H1 (cell line): ENCODE measurements at regions not wholly inside any gene's neighbourhood (a gene's known extent, or its start where the extent isn't known, plus 50 kb on each side); places are given as distances from the start of the nearest gene placed in this dataset.

Experiments used
- CTCF ChIA-PET: fragments of 300-600 bp; sonication (Branson Sonifier 250); formaldehyde crosslinking; loops from one replicate; lab custom pipeline; 2021; ENCODE audit not compliant: partially characterized antibody; lab: Charles Lee
- POLR2A ChIA-PET: fragments of 300-600 bp; sonication (Branson Sonifier 250); formaldehyde crosslinking; loops from one replicate; lab custom pipeline; 2021; ENCODE audit warnings: inconsistent platforms; ENCODE audit not compliant: partially characterized antibody; lab: Charles Lee
- DNase-seq, 2 experiments: peaks; one replicate each; pipeline versions ENCODE4 v3.0.0 to v3.0.0-alpha.2; 2010 to 2022; ENCODE audit warnings: low spot score in 2 of 2, low read depth in 1 of 2, mixed read lengths in 1 of 2
- FAIRE-seq: peaks from 2 replicates; lab custom pipeline; 2011; peaks lifted over from hg19 to GRCh38; lab: Jason Lieb, UNC
- H2AFZ ChIP-seq: 2 replicates; pipeline ENCODE4 v1.8.1; 2012; ENCODE audit warnings: low read length, inconsistent platforms
- H2AK5ac ChIP-seq: 2 replicates; pipeline ENCODE4 v1.6.1; 2013; ENCODE audit warnings: low read depth, low read length
- H2BK120ac ChIP-seq: replicated peaks from 2 replicates; pipeline ENCODE3; 2013; ENCODE audit warnings: low read depth, low read length, inconsistent platforms
- H2BK12ac ChIP-seq: 2 replicates; pipeline ENCODE4 v1.6.1; 2013; ENCODE audit warnings: low read depth, low read length
- H2BK15ac ChIP-seq: 2 replicates; pipeline ENCODE4 v1.6.1; 2013; ENCODE audit warnings: low read length
- H2BK20ac ChIP-seq: 2 replicates; pipeline ENCODE4 v1.6.1; 2013; ENCODE audit warnings: low read length
- H2BK5ac ChIP-seq: 2 replicates; pipeline ENCODE4 v1.6.1; 2013; ENCODE audit warnings: low read depth, low read length
- H3K14ac ChIP-seq: 2 replicates; pipeline ENCODE4 v1.6.1; 2013; ENCODE audit warnings: inconsistent platforms; ENCODE audit not compliant: insufficient read length
- H3K18ac ChIP-seq: 2 replicates; pipeline ENCODE4 v1.6.1; 2013; ENCODE audit warnings: low read length; ENCODE audit errors: extremely low read depth
- H3K23ac ChIP-seq: 2 replicates; pipeline ENCODE4 v1.6.1; 2013; ENCODE audit warnings: inconsistent platforms; ENCODE audit not compliant: insufficient read length
- H3K23me2 ChIP-seq: 2 replicates; pipeline ENCODE4 v1.6.1; 2013; ENCODE audit warnings: low read depth, low read length
- H3K27ac ChIP-seq: 2 replicates; pipeline ENCODE4 v1.6.1; 2011; ENCODE audit warnings: low read depth, low read length, inconsistent platforms
- H3K27me3 ChIP-seq, 4 experiments: replicated peaks in 1 of 4; 1 replicate in 1 of 4; 2 replicates in 3 of 4; pipeline versions ENCODE4 v1.6.1 to v1.8.1; 2011 to 2013; ENCODE audit warnings: low read length in 3 of 4, mild to moderate bottlenecking in 3 of 4, inconsistent platforms in 2 of 4, mixed read lengths in 2 of 4, moderate library complexity in 1 of 4; ENCODE audit not compliant: control insufficient read depth in 3 of 4, insufficient read depth in 3 of 4; ENCODE audit errors: extremely low read depth in 1 of 4
- H3K36me3 ChIP-seq, 4 experiments: 2 replicates each; pipeline versions ENCODE4 v1.6.1 to v1.8.1; 2011 to 2013; ENCODE audit warnings: mild to moderate bottlenecking in 4 of 4, low read length in 3 of 4, moderate library complexity in 2 of 4, control low read depth in 1 of 4, inconsistent platforms in 1 of 4; ENCODE audit not compliant: insufficient read depth in 4 of 4, control insufficient read depth in 2 of 4
- H3K4ac ChIP-seq: replicated peaks from 2 replicates; pipeline ENCODE3; 2013; ENCODE audit warnings: low read length, low read depth, mixed read lengths, inconsistent platforms; ENCODE audit not compliant: insufficient read length
- H3K4me1 ChIP-seq, 4 experiments: replicated peaks in 1 of 4; 1 replicate in 1 of 4; 2 replicates in 3 of 4; pipeline versions ENCODE4 v1.6.1 to v1.8.1; 2011 to 2013; ENCODE audit warnings: low read length in 3 of 4, inconsistent platforms in 2 of 4, mixed read lengths in 1 of 4; ENCODE audit not compliant: insufficient read depth in 4 of 4, control insufficient read depth in 3 of 4
- H3K4me2 ChIP-seq, 2 experiments: 2 replicates each; pipeline versions ENCODE4 v1.6.1 to v1.8.1; 2011 to 2013; ENCODE audit warnings: low read depth in 2 of 2, low read length in 2 of 2, control low read depth in 1 of 2, inconsistent platforms in 1 of 2, mild to moderate bottlenecking in 1 of 2; ENCODE audit not compliant: insufficient read depth in 1 of 2
- H3K4me3 ChIP-seq, 4 experiments: fragments of 200-600, 300-600 bp in 1 of 4; sonication (generic), shearing (Covaris generic), sonication (Bioruptor Twin) in 1 of 4; 2 replicates each; pipeline versions ENCODE4 v1.5.1 to v1.8.1; 2011 to 2016; ENCODE audit warnings: low read length in 4 of 4, low read depth in 3 of 4, control low read depth in 2 of 4, inconsistent platforms in 2 of 4, mild to moderate bottlenecking in 2 of 4, mixed read lengths in 1 of 4, moderate library complexity in 1 of 4; ENCODE audit not compliant: insufficient read depth in 2 of 4; ENCODE audit errors: extremely low read depth in 1 of 4
- H3K56ac ChIP-seq: replicated peaks from 2 replicates; pipeline ENCODE3; 2013; ENCODE audit warnings: low read depth, mild to moderate bottlenecking, mixed read lengths, low read length, inconsistent platforms; ENCODE audit not compliant: insufficient read length
- H3K79me1 ChIP-seq: 2 replicates; pipeline ENCODE4 v1.6.1; 2013; ENCODE audit warnings: low read depth, low read length, control low read depth
- H3K79me2 ChIP-seq, 2 experiments: 2 replicates each; pipeline versions ENCODE4 v1.6.1 to v1.8.1; 2012 to 2013; ENCODE audit warnings: low read length in 2 of 2, mild to moderate bottlenecking in 2 of 2, inconsistent platforms in 1 of 2; ENCODE audit not compliant: insufficient read depth in 2 of 2, control insufficient read depth in 1 of 2
- H3K9ac ChIP-seq, 4 experiments: replicated peaks in 1 of 4; 1 replicate in 1 of 4; 2 replicates in 3 of 4; pipeline versions ENCODE4 v1.6.1 to v1.8.1; 2011 to 2013; ENCODE audit warnings: low read depth in 3 of 4, low read length in 3 of 4, control low read depth in 2 of 4, mild to moderate bottlenecking in 2 of 4, moderate library complexity in 2 of 4, inconsistent platforms in 1 of 4; ENCODE audit errors: extremely low read depth in 1 of 4
- H3K9me3 ChIP-seq, 2 experiments: 2 replicates each; pipeline versions ENCODE4 v1.6.1 to v1.8.1; 2012 to 2013; ENCODE audit warnings: mild to moderate bottlenecking in 2 of 2, moderate library complexity in 2 of 2, control low read depth in 1 of 2, inconsistent platforms in 1 of 2, low read depth in 1 of 2, low read length in 1 of 2, mixed read lengths in 1 of 2; ENCODE audit not compliant: insufficient read depth in 2 of 2
- H4K20me1 ChIP-seq, 2 experiments: replicated peaks in 1 of 2; 2 replicates each; pipeline versions ENCODE3 to v1.8.1; 2011 to 2013; ENCODE audit warnings: inconsistent platforms in 2 of 2, low read length in 2 of 2, mild to moderate bottlenecking in 1 of 2; ENCODE audit not compliant: insufficient read depth in 2 of 2, control insufficient read depth in 1 of 2
- H4K5ac ChIP-seq: 2 replicates; pipeline ENCODE4 v1.6.1; 2013; ENCODE audit warnings: low read length, low read depth, mixed read lengths, inconsistent platforms; ENCODE audit not compliant: insufficient read length
- H4K8ac ChIP-seq: 2 replicates; pipeline ENCODE4 v1.8.0; 2013; ENCODE audit warnings: mild to moderate bottlenecking, moderate library complexity, low read length, inconsistent platforms; ENCODE audit not compliant: insufficient read depth; ENCODE audit errors: extremely low read depth
- H4K91ac ChIP-seq: replicated peaks from 2 replicates; pipeline ENCODE3; 2013; ENCODE audit warnings: low read length, mixed read lengths, inconsistent platforms; ENCODE audit not compliant: insufficient read length
- JUND ChIP-seq: IDR thresholded peaks from 2 replicates; pipeline ENCODE4 v1.6.1; 2011; ENCODE audit warnings: mild to moderate bottlenecking, improper control_type of control experiment, low read length
- WGBS, 2 experiments: shearing (Covaris generic) in 1 of 2; methylation state at CpG; one replicate each; pipeline versions ENCODE4 v1.1.6 to v1.1.7; 2013 to 2015; ENCODE audit warnings: low lambda C conversion rate in 2 of 2, mixed read lengths in 2 of 2, inconsistent platforms in 1 of 2, low coverage in 1 of 2, missing lambda C conversion rate in 1 of 2; ENCODE audit not compliant: insufficient replicate concordance in 2 of 2, insufficient coverage in 1 of 2, insufficient read length in 1 of 2; ENCODE audit errors: extremely low coverage in 1 of 2, missing lambda C conversion rate in 1 of 2; 5-methylcytosine and 5-hydroxymethylcytosine counted together

GRCh38 chr4:83751336-83751949 lies 215.5 kb downstream of the GPAT3 start:
- CTCF ChIA-PET = interaction anchor here (1.4 to 1.7 kb wide), 2 partner anchors 18 to 245 kb away, joined by 3 to 4 read pairs; no protein-coding TSS in a partner anchor
- Histone ChIP-seq H3K36me3 (no peaks in the 10 kb centered on the region), H4K20me1 (peaks cover 0 to 2% of the 10 kb centered on the region in 2 experiments), H3K56ac (no peak overlapping the region), H2BK120ac (no peak overlapping the region), H4K5ac (no peak overlapping the region), H3K4me2 (no peak overlapping the region), H3K9ac (no peak overlapping the region), H3K79me2 (no peaks in the 10 kb centered on the region), H2BK20ac (no peak overlapping the region), H3K4ac (no peak overlapping the region), H2BK12ac (no peak overlapping the region), H3K27me3 (peaks cover 0 to 2% (median 0%) of the 10 kb centered on the region in 4 experiments; a peak in 1 of 7 replicates), H3K4me3 (no peak overlapping the region), H4K8ac (no peak overlapping the region), H2BK5ac (no peak overlapping the region), H3K79me1 (no peaks in the 10 kb centered on the region), H3K23me2 (no peaks in the 10 kb centered on the region), H3K23ac (no peak overlapping the region), H3K18ac (no peak overlapping the region), H3K14ac (no peak overlapping the region), H3K4me1 (no peaks in the 10 kb centered on the region), H2AFZ (no peak overlapping the region), H4K91ac (no peak overlapping the region), H2BK15ac (no peak overlapping the region), H2AK5ac (no peak overlapping the region), H3K9me3 (no peaks in the 10 kb centered on the region), H3K27ac (no peak overlapping the region)
- POLR2A ChIA-PET = no interaction called here
- 93% methylated on average over 1 of the region's 1 CpG; no CpG with 5 or more reads in 1 of the 2 experiments for WGBS, 2 experiments
- no peak for FAIRE-seq
- DNase-seq = no peak
- TF ChIP-seq JUND = no peak
